SH-SY5Y (cell line): ENCODE measurements at regions not wholly inside any gene's neighbourhood (a gene's known extent, or its start where the extent isn't known, plus 50 kb on each side); places are given as distances from the start of the nearest gene placed in this dataset.

Experiments
- GATA2 ChIP-seq: IDR thresholded peaks from 2 replicates; pipeline ENCODE4 v1.6.1; 2011; ENCODE audit warnings: mild to moderate bottlenecking, low read depth, low read length
- GATA3 ChIP-seq: IDR thresholded peaks from 2 replicates; pipeline ENCODE4 v1.6.1; 2011; ENCODE audit warnings: low read depth, mild to moderate bottlenecking, low read length, moderate library complexity

DNA sequence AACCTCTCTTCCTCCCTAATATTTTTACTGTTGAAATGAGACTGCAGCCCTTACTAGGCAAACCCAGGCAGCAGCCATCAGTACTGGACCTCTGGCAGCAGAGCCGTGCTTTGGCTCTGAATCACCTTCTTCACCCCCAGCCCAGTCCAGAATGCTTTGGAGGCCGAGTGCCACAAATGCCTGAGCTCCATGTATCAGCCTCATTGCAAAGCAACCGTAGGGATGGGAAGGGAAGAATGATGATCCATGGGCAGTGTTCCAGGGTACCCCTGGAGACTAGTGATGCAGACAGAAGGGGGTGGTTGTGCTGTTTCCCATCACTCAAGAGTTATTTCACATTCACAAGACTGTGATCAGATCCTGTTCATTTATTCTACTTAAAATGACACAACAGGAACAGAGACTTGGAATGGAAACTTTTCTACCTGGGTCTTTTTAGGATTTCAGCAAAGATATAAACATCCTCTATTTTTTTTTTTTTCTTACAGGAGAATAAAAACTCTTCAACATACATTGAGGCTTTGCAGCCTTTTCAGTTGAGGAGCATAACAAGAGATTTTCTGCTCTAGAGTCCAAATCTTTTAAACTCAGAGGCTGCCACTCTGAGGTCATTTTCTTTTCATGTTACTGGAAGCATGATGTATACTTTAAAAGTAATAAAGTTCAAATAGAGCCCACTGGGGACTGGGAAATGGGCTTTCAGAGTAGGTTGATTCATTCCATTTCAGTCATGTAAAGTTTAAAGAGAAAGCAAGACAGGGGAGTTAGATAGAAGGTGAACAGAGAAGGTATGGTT lies 138.3 kb downstream of the KCNJ2 start:
- no peak for TF ChIP-seq GATA2
- no peak for TF ChIP-seq GATA3

DNA sequence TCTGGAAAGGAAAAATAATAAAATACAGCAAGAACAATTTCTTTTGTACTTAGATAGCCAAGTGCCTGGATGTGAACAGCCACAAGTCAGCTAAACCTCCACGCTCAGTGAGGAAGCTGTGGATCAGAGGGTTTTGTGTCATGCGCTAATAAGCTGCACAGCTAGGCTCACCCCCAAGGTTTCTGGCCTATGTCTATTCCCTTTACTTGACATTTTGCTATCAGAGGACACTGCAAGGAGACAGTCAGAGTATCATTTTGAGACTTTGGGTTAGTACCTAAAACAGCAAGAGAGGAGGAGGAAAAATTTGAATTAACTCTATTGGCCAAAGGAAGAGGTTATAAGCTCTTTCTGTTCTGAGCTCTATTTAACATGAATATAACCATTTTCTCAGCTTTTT lies 139.3 kb downstream of the KCNJ2 start:
- no peak for TF ChIP-seq GATA3
- TF ChIP-seq GATA2: no peak

DNA sequence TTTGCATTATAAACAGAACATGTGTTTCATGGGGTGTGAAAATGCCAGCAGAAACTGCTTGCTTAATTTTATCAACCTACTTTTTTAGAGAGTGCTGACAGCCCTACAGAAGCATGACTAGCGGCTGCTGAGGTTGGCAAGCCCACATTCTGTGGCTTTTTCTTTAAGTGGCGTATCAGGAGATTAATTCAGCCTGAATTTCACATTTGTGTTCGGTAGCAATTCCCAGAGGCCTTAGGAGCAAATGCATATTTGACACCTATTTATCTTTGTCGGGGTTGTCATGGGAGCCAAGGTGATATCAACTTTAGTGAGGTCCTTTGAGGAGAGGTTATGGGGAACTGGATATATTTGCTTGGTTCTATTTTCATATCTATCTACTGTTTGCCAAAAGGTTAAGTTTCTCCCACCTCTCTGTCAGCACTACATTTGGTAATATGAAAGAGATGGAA lies 140.9 kb downstream of the KCNJ2 start:
- TF ChIP-seq GATA2 (no peak), GATA3 (no peak)

DNA sequence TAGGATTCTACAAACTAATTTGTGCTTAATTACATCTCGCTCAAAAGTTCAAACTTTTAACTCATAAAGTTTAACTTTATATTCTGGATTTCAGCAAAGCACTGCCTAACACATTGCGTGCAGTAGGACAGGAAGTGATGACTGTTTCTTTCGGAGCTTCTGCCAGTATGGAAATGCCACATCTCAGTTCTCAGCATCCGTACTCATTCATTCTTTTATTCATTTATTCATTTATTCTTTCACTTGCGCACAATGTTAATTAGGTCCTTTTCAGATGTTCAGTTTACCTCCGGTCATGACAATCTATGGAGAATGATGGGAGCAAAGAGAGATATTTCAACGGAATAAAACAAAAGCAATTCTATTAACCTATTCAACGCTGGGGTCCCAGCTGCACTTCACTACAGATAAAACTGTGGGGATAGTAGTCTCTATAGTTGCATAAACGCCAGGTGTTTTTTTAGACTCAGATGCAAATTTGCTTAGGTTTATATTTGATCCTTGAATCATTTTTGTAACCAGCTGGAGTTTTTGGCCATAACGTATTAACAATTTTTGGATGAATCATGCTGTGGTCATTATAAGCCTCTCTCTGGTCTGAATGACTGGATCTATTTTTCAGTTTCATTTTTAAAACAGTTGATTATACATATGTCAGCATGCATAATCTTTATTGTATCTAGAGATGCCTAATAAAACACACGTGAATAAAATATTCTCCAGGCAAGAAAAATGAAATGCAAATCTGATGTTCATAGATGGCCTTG lies 143.9 kb downstream of the KCNJ2 start:
- TF ChIP-seq GATA3: no peak
- no peak for TF ChIP-seq GATA2

DNA sequence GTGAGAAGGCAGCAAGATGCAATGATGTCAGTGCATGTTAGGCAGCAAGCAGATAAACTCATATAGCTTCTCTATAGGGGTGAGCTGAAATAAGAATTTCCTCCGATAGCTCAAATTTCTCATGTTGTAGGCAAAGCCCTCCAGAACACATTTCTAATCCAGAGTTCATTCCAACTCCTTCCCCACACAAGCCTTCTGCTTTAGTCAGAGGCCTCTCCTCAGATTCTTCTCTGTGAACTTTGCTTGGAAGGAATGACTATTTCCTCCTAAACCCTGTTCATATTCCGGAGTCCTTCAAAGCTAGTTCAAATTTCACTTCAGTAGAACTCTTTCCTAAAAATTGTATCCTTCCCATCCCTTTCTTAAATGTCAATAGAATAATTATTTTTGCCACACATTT lies 144.8 kb downstream of the KCNJ2 start:
- no peak for TF ChIP-seq GATA2

DNA sequence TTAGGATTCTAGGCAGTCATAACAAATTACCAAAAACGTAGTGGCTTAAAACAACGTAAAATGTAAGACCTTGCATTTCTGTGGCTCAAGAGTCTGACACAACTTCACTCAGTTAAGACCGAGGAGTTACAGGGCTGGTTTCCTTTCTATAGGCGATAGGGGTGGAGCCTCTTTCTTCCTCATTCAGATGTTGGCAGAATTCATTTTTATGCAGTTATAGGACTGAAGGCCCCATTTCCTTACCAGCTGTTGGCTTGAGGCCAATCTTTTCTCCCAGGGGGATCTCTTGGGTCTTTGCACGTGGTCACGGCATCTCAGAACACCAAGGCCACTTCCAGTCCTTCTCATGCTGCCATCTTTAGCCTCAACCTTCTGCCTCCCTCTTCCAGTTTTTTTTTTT lies 145.2 kb downstream of the KCNJ2 start:
- TF ChIP-seq GATA3 (no peak), GATA2 (no peak)

DNA sequence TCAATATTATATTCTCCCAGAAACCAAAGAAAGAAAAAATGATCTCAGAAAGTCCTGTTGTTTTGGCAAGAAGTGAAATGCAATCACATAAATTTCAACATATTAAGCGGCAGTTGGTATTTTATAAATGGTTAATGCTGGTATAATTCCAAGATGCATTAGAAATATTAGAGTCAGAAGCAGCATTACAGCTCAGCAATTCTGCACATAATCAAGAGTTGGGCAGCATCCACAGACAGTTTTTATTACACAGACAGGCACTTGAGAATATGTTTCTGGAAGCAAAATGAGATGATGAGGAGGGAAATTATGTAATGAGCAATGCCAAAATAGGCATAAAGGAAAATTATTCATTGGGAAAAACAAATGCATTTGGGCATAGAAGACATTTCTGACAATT lies 148.1 kb downstream of the KCNJ2 start:
- no peak for TF ChIP-seq GATA3
- no peak for TF ChIP-seq GATA2

DNA sequence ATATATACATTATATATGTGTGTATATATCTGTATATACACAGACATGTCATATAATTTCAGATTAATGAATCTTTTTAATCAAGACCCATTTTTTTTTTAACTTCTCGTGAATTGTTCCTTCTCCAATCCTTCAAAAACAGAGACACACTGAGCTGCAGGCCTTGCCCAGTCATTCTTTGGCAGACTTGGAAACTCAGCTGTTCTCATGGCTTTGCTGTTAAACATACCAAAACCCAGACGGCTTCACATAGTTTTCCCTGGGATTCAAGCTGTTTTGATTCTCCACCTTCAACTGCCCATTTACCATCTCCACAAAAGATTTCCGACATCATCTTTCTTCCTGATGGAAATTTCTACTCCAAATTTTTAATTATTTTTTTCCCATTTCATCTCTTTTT lies 148.7 kb downstream of the KCNJ2 start:
- TF ChIP-seq GATA2: no peak
- TF ChIP-seq GATA3: no peak

DNA sequence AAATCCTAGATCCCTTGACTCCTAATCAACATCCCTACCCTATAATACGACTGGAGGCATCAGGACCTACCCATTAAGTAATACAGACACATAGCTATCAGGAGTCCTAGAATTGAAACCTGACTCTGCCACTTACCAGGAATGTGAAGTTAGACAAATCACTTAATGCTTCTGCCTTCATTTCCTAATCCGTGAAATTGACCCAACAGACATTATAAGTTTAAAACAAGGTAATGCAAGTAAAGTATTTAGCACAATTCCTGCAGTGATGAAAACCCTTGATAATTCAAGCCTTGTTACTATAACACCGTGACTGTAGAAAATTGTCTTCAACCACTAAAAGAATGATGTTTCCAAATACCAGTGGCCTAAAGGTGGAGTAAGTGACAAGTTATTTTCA lies 150.2 kb downstream of the KCNJ2 start:
- TF ChIP-seq GATA3 (no peak), GATA2 (no peak)

DNA sequence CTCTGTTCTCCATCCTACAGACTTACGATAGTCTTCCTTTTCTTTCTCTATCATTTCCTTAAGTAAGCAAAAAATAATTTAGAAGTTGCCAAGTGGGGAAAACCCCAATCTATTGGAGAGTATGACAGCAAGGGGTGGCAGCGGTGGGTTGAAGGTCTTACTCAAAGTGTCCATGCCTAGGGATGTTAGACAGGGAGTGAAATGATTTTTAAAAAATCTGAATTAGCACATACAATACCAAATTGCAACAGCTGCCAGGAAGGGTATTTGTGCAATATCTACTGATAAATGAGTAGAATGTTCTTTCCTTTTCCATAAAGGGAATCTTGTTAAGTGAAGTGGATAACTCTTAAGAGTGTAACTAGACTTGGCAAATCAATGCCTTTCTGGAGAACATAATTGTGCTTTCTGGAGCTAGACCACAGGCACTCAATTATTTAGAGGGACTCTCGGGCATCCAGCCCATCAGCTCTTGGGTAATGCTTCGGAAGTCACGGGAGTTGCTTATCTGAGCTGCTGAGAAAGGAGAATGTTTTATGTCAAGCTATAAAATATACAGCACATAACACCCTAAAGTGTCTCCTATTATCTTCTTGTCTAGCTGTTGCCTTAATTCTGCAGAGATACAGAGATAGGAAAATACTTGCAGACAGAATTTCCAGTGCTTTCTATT lies 151.5 kb downstream of the KCNJ2 start:
- TF ChIP-seq GATA3 (peak; percentile 79), GATA2 (peak; percentile 93)

DNA sequence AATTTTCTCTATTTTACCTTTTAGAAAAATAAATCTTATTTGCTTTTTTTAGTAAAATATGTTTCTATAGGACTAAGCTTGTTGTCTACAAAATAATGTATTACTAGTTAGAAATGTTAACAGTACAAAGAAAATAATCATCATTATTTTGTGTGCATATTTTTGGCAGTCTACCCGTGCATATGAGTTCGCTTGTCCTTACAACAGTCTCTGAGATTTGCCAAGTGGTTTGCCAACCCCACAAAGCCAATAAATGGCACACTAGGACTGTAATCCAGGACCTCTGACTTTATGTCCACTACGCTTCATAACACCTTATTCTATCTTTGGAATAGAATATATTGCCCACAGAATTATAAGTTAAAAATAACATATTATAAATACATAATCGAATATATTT lies 152.0 kb downstream of the KCNJ2 start:
- TF ChIP-seq GATA3 (no peak), GATA2 (no peak)

DNA sequence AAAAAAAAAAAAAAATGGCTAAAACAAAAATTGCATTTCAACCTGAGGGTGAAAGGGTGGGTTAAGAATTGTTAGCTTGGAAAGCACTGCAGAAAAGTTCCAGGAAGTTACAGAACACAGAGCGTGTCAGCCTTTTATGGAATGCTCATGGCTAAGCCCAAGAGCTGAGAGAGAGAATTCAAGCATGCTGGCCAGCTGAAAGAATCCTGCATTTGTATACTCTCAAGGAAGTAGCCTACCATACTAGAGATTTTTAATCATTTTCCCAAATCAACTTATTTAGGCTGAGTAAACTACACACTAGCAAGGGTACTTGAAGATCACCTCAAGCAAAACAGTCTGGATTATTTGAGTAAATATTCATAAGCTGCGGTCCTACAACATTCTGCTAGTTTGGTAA lies 153.9 kb downstream of the KCNJ2 start:
- TF ChIP-seq GATA3 (no peak), GATA2 (no peak)

DNA sequence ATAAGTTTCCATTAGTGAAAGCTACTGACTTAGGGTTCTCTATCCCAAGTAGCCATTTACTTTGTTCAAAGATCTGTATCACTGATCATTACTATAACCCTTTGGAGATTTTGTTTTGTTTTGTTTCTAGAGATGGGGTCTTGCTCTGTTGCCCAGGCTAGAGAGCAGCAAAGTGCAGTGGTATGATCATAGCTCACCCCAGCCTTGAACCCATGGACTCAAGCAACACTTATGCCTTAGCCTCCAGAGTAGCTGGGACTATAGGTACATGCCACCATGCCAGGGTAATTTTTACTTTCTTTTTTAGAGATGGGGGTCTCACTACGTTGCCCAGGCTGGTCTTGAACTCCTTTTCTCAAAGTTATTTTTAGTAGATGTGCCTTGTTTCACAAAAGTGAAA lies 154.7 kb downstream of the KCNJ2 start:
- no peak for TF ChIP-seq GATA3
- no peak for TF ChIP-seq GATA2

DNA sequence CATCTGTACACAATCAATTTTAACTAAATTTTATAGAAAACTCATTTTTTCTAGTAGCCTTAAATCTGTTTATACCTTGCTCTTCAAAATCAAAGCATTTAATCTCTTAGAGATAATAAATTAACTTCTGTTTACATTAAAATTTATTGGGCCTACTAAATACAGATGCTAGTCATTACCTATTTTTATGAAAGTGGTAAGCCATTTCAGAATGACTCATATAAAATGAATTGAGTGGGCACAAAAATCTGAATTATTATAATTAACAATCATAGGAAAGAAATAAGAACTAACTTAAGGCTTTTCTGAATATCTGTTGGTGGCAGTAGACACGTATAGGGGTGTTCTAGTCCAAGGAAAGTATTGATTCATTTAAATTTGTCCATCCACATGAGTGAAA lies 157.9 kb downstream of the KCNJ2 start:
- no peak for TF ChIP-seq GATA2
- TF ChIP-seq GATA3: no peak

DNA sequence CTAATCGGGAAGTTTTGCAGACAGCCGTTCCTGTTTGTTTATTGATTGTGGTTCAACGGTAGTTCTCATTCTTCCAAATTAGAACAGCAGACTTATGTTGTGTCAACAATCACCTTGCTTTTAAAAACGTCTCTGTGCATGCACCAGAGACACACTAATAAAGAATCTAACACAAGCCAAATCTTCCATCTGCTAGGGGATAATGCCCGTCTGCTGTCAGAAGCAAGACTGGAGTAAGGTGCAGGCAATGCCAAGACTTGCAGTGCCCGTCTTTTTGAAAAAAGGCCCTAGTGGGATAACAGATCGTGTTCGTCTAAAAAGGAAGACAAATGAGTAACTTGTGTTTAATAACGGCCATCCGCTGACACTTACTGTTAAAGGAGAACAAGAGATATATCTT lies 158.4 kb downstream of the KCNJ2 start:
- no peak for TF ChIP-seq GATA3
- no peak for TF ChIP-seq GATA2

DNA sequence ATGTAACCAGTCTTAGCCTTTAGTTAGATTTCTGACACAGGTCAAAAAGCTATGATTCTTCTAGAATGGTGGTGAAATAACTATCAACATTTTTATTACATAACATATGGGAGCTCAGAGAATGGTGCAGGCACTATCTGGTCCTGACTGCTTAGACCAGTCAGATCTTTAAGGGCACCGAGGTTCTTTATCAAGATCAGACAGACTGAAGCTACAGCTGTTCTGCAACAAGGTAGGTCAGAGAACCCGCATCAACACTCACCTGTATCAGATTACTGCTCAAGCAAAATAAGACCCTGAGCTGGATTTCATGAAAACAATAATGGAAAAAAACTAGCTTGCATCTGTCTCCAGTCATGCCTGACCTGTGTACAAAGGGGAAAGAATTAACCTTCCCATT lies 160.4 kb downstream of the KCNJ2 start:
- TF ChIP-seq GATA2: no peak
- TF ChIP-seq GATA3: no peak
